Endothelial cell (in vitro differentiated cells): ENCODE measurements at regions not wholly inside any gene's neighbourhood (a gene's known extent, or its start where the extent isn't known, plus 50 kb on each side); places are given as distances from the start of the nearest gene placed in this dataset.

Experiments
- DNase-seq: peaks from one replicate; pipeline ENCODE4 v3.0.0; 2021; ENCODE audit warnings: low spot score
- H3K27ac Mint-ChIP-seq: one replicate; pipeline ENCODE4 v1.8.0; 2021; ENCODE audit warnings: mixed read lengths, inconsistent platforms; ENCODE audit not compliant: unreplicated experiment
- H3K27me3 Mint-ChIP-seq: one replicate; pipeline ENCODE4 v1.8.0; 2021; ENCODE audit warnings: mild to moderate bottlenecking, moderate library complexity, mixed read lengths, inconsistent platforms; ENCODE audit not compliant: unreplicated experiment
- H3K36me3 Mint-ChIP-seq: one replicate; pipeline ENCODE4 v1.8.0; 2021; ENCODE audit warnings: mild to moderate bottlenecking, low read depth, mixed read lengths, inconsistent platforms; ENCODE audit not compliant: unreplicated experiment
- H3K4me1 Mint-ChIP-seq: one replicate; pipeline ENCODE4 v1.8.0; 2021; ENCODE audit warnings: mild to moderate bottlenecking, mixed read lengths, inconsistent platforms; ENCODE audit not compliant: unreplicated experiment
- H3K4me3 Mint-ChIP-seq: one replicate; pipeline ENCODE4 v1.8.0; 2021; ENCODE audit warnings: mild to moderate bottlenecking, mixed read lengths, inconsistent platforms; ENCODE audit not compliant: unreplicated experiment
- H3K9me3 Mint-ChIP-seq: one replicate; pipeline ENCODE4 v1.8.0; 2021; ENCODE audit warnings: mixed read lengths, inconsistent platforms; ENCODE audit not compliant: unreplicated experiment
- TF ChIP-seq, protein P1 (sequence below): fragments of 200-600 bp; sonication (generic); IDR thresholded peaks from one replicate; pipeline ENCODE4 v1.5.0; 2021; ENCODE audit warnings: antibody characterized with exemption; ENCODE audit not compliant: unreplicated experiment

DNA sequence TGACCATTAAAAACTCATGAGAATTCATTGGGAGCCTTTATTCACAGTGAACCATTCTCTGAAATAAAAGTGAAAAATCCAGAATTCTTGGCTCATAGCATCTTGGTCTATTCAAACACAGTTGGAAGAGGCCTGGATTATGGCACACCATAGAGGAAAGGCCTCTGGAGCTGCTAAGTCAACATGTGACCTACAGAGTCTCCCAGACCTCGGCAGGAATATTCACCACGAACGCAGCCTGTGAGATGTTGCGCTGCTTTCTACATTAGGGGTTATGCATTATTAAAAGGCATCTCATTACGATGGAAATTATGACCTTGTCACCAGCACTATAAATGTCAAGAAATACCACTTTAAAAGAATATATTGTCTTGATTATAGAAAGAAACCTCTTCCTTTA, 132.6 kb downstream of the EFNB2 start:
- Mint-ChIP-seq H3K27me3 (no peaks in the 10 kb centered on the region), H3K4me1 (no peaks in the 10 kb centered on the region), H3K27ac (no peak overlapping the region), H3K4me3 (no peak overlapping the region), H3K36me3 (no peaks in the 10 kb centered on the region), H3K9me3 (no peaks in the 10 kb centered on the region)
- no peak for DNase-seq
- TF ChIP-seq, protein P1, sequence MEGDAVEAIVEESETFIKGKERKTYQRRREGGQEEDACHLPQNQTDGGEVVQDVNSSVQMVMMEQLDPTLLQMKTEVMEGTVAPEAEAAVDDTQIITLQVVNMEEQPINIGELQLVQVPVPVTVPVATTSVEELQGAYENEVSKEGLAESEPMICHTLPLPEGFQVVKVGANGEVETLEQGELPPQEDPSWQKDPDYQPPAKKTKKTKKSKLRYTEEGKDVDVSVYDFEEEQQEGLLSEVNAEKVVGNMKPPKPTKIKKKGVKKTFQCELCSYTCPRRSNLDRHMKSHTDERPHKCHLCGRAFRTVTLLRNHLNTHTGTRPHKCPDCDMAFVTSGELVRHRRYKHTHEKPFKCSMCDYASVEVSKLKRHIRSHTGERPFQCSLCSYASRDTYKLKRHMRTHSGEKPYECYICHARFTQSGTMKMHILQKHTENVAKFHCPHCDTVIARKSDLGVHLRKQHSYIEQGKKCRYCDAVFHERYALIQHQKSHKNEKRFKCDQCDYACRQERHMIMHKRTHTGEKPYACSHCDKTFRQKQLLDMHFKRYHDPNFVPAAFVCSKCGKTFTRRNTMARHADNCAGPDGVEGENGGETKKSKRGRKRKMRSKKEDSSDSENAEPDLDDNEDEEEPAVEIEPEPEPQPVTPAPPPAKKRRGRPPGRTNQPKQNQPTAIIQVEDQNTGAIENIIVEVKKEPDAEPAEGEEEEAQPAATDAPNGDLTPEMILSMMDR = no peak

DNA sequence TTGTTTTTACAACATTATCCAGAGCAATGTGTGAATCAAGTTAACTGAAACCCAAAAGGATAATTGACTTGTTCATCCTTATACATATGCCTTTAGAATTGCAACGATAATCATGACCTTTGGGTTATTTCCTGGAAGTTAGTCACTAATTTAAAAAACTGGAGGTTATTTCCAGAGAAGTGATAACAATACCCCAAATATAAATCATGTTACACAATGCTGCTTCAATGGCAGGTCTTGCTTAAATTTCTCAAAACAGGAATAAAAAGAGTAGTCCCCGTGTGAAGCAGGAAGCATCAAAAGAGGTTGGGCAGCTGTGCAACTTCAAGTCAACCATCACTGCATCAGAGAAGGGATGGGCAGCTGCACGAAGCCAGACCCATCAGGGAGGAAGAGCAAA, 134.4 kb downstream of the EFNB2 start:
- no peak for DNase-seq
- TF ChIP-seq, protein P1 = no peak

DNA sequence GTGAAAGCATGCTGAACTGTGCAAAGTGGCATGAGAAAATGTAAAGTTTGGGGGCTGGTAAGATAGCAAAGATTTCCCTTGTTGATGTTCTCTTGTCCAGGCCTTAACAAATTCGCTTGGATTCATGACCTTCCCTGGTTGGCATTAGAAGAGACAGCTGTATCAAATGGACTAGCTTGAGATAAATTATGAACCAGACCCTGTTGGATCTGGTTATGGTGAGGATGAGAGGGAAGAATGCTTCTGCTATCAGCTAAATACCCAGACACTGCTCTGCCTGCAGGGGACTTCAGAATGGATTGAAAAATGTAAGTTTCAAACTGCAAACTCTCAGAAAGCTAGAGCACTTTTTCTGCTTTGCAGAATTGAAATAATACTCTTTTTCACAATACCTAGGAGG, 135.2 kb downstream of the EFNB2 start:
- Mint-ChIP-seq H3K4me3 (no peak overlapping the region), H3K27me3 (peaks cover 1% of the 10 kb centered on the region), H3K9me3 (no peaks in the 10 kb centered on the region), H3K4me1 (no peaks in the 10 kb centered on the region), H3K36me3 (no peaks in the 10 kb centered on the region), H3K27ac (no peak overlapping the region)
- DNase-seq = no peak
- TF ChIP-seq, protein P1 = no peak

More for the DNA sequence above, 134.4 kb downstream of the EFNB2 start:
- Mint-ChIP-seq H3K4me3 (no peak overlapping the region), H3K9me3 (no peaks in the 10 kb centered on the region), H3K27me3 (peaks cover 1% of the 10 kb centered on the region), H3K27ac (no peak overlapping the region), H3K4me1 (no peaks in the 10 kb centered on the region), H3K36me3 (no peaks in the 10 kb centered on the region)

DNA sequence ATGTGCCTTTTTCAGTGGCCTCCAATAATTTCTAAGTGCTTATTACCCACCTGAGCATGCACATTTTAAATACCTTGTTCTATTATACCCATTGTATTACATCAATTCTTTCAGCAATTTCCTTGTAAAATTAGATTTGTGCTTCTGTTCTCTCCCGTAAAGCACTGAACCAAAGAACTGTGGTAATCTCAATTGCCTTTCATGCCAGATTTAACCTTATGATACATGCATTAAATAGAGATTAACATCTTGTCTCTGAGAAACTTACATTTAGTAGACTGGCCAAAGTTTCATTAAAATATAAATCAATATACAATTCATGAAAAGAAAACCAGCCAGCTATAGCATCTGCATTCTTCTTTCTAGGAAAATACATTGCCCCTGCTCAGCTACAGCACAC, 137.2 kb downstream of the EFNB2 start:
- TF ChIP-seq, protein P1 = no peak
- Mint-ChIP-seq H3K4me1 (no peaks in the 10 kb centered on the region), H3K36me3 (no peaks in the 10 kb centered on the region), H3K27ac (no peak overlapping the region), H3K9me3 (no peaks in the 10 kb centered on the region), H3K27me3 (peaks cover 2% of the 10 kb centered on the region), H3K4me3 (no peak overlapping the region)
- DNase-seq = no peak

DNA sequence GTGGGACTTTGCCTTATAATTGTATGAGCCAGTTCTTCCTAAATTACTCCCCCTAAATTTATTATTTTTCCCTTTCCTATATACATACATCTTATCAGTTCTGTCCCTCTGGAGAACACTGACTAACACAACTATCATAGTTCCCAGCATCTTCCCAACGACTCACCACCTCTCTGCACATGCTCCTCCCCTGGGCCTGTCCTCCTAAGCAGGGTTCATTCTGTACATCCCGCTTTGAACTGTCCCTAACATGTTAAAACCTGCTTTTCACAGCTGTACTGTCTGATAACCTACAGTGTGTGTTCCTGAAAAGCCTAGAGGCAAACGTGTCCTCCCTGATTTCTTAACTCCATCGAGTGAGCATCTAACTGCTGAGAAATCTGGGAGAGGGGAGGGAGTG, 141.7 kb downstream of the EFNB2 start:
- DNase-seq = no peak
- Mint-ChIP-seq H3K4me3 (no peak overlapping the region), H3K4me1 (no peaks in the 10 kb centered on the region), H3K27me3 (peaks cover 5% of the 10 kb centered on the region), H3K27ac (no peak overlapping the region), H3K36me3 (no peaks in the 10 kb centered on the region), H3K9me3 (no peaks in the 10 kb centered on the region)
- TF ChIP-seq, protein P1 = no peak
